AG10803 (cell line): ENCODE measurements at regions not wholly inside any gene's neighbourhood (a gene's known extent, or its start where the extent isn't known, plus 50 kb on each side); places are given as distances from the start of the nearest gene placed in this dataset.

ENCODE experiments used
- DNase-seq: peaks from one replicate; pipeline ENCODE4 v3.0.0; 2010; ENCODE audit warnings: low read depth
- H3K4me3 ChIP-seq: 2 replicates; pipeline ENCODE4 v1.5.1; 2011; ENCODE audit warnings: mild to moderate bottlenecking, low read length, control low read depth
- CTCF ChIP-seq: conservative IDR thresholded peaks from 2 replicates; pipeline ENCODE4 v1.5.1; 2011; ENCODE audit warnings: mild to moderate bottlenecking, low read length, control low read depth, inconsistent platforms

- TF ChIP-seq CTCF: no peak
- H3K4me3 ChIP-seq: no peak overlapping the region
- DNase-seq: no peak
These were observed 1056.2 kb downstream of the SORCS3 start for GRCh38 chr10:105697290-105697780.

GRCh38 chr10:105691811-105692210, 1050.7 kb downstream of the SORCS3 start:
- DNase-seq: no peak
- H3K4me3 ChIP-seq: no peak overlapping the region
- TF ChIP-seq CTCF: no peak

- TF ChIP-seq CTCF: no peak
- no peak for DNase-seq
- H3K4me3 ChIP-seq: no peak overlapping the region
These were observed 1041.8 kb downstream of the SORCS3 start for GRCh38 chr10:105682911-105683310.

GRCh38 chr10:105681051-105681450, 1040.0 kb downstream of the SORCS3 start:
- no peak overlapping the region for H3K4me3 ChIP-seq
- TF ChIP-seq CTCF: no peak
- no peak for DNase-seq

- no peak for TF ChIP-seq CTCF
- DNase-seq: no peak
- no peak overlapping the region for H3K4me3 ChIP-seq
These were observed 1038.7 kb downstream of the SORCS3 start for GRCh38 chr10:105679781-105680180.

GRCh38 chr10:105675333-105675732, 1034.2 kb downstream of the SORCS3 start:
- no peak overlapping the region for H3K4me3 ChIP-seq

More at GRCh38 chr10:105675333-105675732, 1034.2 kb downstream of the SORCS3 start:
- TF ChIP-seq CTCF: no peak
- DNase-seq: no peak
